ENCODE measurements at regions not wholly inside any gene's neighbourhood (a gene's known extent, or its start where the extent isn't known, plus 50 kb on each side); places are given as distances from the start of the nearest gene placed in this dataset.
"Not testable (repeated sequence)": the region's sequence is repeated elsewhere in the genome, so short reads cannot be mapped to it uniquely, and the experiment has no call there.

- no peak for DNase-seq
Observed at GRCh38 chr13:90683711-90684131, 663.8 kb upstream of the MIR17HG start.

DNA sequence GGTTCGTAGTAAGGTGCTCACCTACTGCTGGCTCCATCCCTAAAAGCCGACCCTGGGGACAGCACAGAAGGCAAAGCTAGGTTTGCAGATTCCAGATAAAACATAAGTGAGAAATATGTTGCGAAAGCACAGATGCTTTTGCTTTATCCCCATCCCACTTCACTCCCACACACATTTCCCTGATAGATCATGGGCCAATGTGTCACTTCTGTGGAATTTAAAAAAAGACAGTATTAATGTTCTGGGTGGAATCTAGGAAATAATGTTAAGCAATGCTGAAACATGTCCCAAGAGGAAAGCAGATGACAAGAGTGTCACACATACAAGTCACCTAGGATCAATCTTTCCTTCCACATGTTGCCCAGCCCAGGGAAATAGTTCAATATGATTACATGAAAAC lies 661.0 kb upstream of the MIR17HG start:
- DNase-seq: no peak

DNA sequence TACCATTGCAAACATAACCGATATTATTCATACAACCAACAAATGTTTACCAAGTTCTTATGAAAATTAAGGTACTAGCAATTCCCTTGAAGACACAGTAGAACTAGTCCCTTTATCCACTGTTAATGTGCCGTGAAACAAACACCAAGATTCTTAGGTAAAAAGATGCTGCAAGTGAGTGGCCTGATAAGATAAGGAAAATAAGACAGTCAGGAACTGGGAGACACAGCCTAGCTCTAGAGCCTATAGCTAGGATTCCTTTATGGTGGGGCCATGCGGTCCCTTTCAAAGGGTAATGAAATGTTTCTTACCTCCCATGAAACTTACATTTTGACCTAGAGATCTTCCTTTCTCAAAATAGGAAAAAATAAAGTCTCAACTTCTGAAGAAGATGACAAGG lies 658.4 kb upstream of the MIR17HG start:
- no peak for DNase-seq

DNA sequence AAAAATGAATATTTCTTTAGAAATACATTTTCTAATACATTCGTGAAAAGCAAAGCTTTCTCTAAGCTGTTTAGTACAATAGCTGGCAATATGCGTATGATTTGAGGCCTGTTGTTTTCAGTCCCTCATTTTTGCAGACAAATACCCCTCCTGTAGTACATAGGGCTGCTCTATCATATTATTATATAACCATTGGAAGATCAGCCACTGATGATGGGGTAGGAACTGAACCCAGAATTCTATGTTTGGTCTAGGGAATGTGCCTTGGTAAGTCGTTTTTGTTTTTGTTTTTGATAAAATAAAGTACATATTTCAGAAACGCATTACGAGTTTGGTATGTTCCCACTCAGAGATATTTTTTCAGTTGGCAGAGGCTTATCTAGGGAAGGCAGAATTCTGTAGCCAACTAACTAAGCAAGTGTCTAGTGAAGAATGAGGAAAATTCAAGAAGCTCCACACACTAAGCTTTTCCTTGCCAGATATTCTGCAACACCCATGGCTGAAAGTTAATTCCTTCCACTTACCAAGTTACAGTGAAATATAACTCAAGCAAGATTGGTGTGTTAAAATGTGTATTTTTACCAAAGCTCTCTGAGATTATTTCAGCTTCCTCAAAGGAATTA lies 656.9 kb upstream of the MIR17HG start:
- no peak for DNase-seq

- no peak for DNase-seq
Observed at GRCh38 chr13:90696254-90696653, 651.2 kb upstream of the MIR17HG start.

DNA sequence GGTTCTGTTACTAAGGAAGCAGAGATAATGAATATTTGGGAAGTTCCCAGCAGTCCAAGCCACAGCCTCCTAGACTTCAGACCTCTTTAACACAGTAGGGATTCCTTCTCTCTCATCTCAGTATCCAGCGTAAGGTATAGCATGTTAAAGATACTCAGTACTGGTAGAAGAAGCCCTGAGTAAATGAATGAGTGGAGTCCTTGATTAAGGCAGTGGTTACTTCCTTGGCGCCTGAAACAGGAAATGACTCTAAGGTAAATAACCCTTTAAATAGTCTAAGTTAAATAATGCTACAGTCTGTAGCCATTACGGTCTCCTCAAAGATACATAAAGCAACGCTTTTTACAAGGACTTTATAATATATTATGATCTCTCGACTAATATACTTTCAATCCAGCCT lies 650.8 kb upstream of the MIR17HG start:
- DNase-seq: no peak

- DNase-seq: no peak
Observed at GRCh38 chr13:90700340-90700739, 647.1 kb upstream of the MIR17HG start.

DNA sequence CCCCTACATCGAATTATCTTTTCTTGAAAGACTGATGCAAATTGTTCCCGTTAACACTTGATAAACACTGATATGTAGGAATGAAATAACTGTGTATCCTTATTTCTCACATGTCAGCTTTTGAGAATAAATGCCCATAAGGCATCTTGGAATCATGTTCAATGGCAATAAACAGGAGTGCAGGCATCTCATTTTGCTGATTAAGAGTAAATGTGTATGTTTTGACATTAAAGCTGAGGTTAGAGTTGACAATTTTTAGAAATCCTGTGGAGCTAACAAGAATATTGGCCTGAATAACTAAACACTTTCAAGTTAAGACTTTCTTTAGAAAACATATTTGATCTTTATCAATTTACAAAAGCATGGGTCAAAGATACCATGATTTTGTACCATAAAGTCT lies 646.2 kb upstream of the MIR17HG start:
- no peak for DNase-seq

- no peak for DNase-seq
Observed at GRCh38 chr13:90702050-90702449, 645.4 kb upstream of the MIR17HG start.

DNA sequence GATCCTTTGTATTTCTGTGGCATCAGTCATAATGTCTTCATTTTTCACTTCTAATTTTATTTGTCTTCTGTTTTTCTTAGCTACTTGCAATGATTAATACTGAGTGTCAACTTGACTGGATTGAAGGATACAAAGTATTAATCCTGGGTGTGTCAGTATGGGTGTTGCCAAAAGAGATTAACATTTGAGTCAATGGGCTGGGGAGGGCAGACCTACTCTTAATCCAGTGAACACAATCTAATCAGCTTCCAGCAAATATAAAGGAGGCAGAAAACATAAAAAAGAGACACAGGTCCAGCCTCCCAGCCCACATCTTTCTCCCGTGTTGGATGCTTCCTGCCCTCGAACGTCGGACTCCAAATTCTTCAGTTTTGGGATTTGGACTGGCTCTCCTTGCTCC lies 640.9 kb upstream of the MIR17HG start:
- no peak for DNase-seq

DNA sequence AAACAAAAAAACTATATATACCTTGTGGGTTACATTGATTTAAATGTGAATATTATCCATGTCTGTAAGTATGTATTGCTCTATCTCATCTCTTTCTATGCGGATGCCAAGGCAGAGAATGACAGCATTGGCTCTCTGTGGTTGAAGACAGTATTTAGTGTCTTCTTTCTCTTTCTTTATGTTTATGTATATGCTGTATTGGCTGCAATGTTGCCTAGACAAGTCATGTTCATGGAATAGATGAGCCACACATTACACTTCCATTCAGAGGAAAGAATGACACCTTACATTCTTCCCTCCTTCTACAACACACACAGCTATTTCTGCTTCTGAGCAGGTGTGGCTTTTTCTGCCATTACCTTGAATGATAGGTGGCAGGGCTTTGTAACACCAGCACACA lies 639.4 kb upstream of the MIR17HG start:
- no peak for DNase-seq

- no peak for DNase-seq
Observed at GRCh38 chr13:90709319-90709718, 638.2 kb upstream of the MIR17HG start.

GRCh38 chr13:90710164-90710759 lies 637.2 kb upstream of the MIR17HG start:
- no peak for DNase-seq

- no peak for DNase-seq
Observed at GRCh38 chr13:90713441-90714133, 633.9 kb upstream of the MIR17HG start.

DNA sequence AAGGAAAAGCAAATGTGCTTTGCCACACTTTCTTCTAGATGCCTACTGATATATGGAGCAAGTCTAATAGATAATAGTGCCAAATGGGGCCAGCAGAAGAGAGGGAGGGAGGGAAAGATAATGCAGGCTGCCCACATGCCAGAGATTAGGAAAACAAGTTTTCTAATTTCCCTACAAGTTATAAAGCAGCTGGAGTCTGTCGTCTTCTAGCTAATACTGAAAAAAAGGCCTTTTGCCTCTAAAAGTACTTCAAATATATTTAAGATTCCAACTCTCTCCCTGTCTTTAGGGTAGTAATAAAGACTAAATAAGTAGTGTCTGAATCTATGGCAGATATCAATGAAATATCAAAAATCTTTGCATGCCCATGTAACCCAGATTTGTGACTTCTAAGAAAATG lies 632.0 kb upstream of the MIR17HG start:
- DNase-seq: no peak

DNA sequence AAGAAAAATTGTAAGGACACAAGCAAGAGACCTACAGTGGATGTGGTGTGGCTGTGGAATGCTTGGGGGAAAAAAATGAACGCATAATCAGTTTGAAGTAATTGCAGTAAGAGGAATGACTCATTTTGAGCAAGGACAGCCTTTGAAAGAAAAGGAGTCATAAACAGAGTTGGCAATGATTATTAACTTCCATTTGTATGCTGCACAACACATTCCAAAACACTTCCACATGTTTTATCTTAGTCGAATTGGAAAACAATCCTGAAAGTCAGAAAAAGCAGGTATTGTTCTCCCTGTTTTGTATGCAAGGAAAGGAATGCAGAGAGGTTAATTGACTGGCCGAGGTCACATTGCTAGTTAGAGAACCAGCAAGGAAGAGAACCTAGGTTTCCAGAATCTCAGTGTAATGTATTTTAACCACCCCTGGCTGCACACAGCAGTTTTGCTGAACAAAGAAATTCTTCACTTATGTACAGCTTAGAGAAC lies 630.0 kb upstream of the MIR17HG start:
- DNase-seq: no peak

DNA sequence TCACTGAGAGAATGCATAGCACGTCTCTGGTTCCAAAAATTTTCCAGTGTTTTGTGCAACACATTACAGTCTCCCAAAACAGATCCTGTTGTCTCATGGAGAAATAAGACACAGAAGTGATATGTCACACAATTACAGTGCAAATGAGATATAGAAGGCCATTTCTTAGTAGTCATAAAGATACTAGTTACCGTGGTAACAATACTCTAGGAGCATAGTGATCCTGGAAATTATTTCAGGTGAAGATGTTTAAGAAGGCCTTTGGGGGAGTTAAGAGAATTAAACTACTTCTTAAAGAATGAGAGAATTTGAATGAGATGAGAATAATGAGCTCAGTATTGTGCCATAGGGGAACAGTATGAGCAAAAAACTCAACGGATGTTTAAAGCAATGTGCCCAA lies 628.0 kb upstream of the MIR17HG start:
- DNase-seq: no peak

DNA sequence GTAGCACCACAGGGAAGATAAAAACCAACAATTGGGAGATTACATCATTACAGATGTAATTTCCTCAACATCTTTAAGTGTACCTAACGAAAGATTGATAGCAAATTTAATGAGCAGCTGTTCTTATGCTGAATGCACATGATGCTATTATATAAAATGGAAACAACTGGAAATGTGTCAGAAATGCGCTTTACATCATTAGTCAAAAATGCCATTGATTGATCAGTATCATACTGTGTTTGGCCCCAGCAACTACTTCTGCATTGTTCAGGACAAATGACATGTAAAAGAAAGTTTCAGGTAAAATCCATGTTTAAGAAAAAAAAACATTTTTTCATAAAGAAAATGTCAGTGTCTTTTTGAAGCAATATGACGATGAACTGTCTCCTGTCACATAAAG lies 625.5 kb upstream of the MIR17HG start:
- DNase-seq: no peak

DNA sequence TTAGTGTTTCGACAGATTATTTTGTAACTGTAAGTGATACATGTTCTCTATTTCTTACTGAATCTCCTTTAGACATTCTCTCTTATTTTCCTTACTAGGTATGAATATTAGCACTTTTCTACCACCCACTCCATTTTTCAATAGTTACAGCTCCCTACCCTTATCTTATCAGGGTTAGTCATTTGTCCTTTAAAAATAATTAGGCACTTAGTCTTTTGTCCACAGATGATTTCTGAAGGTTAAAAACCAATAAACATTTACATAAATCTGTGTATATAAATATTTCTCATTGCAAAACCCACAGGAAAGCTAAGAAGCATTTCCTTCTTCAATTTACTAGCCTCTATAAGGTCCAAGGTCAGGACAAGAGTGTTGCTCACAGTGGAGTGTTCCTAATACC lies 624.1 kb upstream of the MIR17HG start:
- no peak for DNase-seq

GRCh38 chr13:90726375-90726774 lies 621.1 kb upstream of the MIR17HG start:
- DNase-seq: no peak

- no peak for DNase-seq
Observed at GRCh38 chr13:90732049-90732448, 615.4 kb upstream of the MIR17HG start.

DNA sequence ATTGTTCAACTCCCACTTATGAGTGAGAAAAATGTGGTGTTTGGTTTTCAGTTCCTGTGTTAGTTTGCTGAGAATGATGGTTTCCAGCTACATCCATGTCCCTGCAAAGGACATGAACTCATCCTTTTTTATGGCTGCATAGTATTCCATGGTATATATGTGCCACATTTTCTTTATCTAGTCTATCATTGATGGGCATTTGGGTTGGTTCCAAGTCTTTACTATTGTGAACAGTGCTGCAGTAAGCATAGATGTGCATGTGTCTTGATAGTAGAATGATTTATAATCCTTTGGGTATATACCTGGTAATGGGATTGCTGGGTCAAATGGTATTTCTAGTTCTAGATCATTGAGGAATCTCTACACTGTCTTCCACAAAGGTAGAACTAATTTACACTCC lies 613.0 kb upstream of the MIR17HG start:
- not testable (repeated sequence) for DNase-seq

DNA sequence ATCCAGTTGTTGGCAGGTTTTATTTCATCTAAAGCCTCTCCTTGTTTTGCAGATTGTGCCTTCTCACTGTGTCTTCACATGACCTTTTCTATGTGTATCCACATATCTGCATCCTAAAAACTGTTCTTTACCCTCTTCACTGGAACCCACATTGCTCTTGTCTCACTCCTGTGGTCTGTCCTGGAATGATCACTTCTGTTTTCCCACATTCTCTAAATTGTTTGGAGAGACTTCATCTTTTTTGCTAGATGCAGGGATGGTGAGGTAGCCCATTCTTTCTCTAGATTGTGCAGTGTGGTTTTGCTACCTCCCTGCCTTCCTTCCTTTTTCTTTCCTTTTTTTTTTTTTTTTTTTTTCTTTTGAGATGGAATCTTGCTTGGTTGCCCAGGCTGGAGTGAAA lies 608.6 kb upstream of the MIR17HG start:
- DNase-seq: no peak

DNA sequence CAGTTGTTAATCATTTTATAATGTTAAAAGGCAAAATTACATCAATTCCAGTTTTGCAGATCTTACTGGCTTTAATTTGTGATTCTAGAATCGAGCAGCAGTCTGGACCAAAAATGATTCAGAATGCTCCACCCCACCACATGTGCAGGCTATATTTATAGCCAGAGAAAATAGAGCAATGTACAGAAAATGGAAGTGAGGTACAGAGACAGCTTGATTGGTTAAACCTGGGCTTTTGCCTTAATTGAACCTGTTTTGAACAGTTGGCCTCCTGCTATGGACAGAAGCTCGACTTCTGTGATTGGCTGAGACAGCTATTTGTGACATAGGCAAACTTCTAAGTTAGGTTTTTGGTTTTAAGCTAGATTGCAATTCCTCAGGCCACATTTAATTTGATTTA lies 607.4 kb upstream of the MIR17HG start:
- no peak for DNase-seq

GRCh38 chr13:90742381-90742780 lies 605.1 kb upstream of the MIR17HG start:
- no peak for DNase-seq

All from COR-L47 (cell line).